ENCODE measurements at regions not wholly inside any gene's neighbourhood (a gene's known extent, or its start where the extent isn't known, plus 50 kb on each side); places are given as distances from the start of the nearest gene placed in this dataset.

- TF ChIP-seq CTCF (IDR thresholded peaks at IDR 0.05) (no peak), POLR2A (IDR thresholded peaks at IDR 0.05) (no peak), POLR2AphosphoS5 (IDR thresholded peaks at IDR 0.05) (no peak)
These were observed 257.1 kb upstream of the EEF2KMT start for GRCh38 chr16:5354645-5355044.
